Neural cell (in vitro differentiated cells): ENCODE measurements at regions not wholly inside any gene's neighbourhood (a gene's known extent, or its start where the extent isn't known, plus 50 kb on each side); places are given as distances from the start of the nearest gene placed in this dataset.

ENCODE experiments used
- H2AFZ ChIP-seq: fragments of 200-600, 300-800 bp; sonication (generic), shearing (Covaris generic); 2 replicates; pipeline ENCODE4 v1.6.0; 2014; ENCODE audit warnings: low read depth, mild to moderate bottlenecking, antibody characterized with exemption, low read length, moderate library complexity
- H3F3A ChIP-seq: fragments of 200-600 bp; shearing (Covaris generic); 2 replicates; pipeline ENCODE4 v1.6.1; 2016; ENCODE audit warnings: mild to moderate bottlenecking, moderate library complexity, mixed read lengths, antibody characterized with exemption, low read length; ENCODE audit not compliant: insufficient read depth, poor library complexity, severe bottlenecking
- H3K27ac ChIP-seq: fragments of 200-600, 300-800 bp; sonication (generic), shearing (Covaris generic); 2 replicates; pipeline ENCODE4 v1.5.1; 2014; ENCODE audit warnings: mild to moderate bottlenecking, low read length, moderate library complexity
- H3K27me3 ChIP-seq: fragments of 300-800, 200-600 bp; sonication (generic), shearing (Covaris generic); 2 replicates; pipeline ENCODE4 v1.6.0; 2014; ENCODE audit warnings: mild to moderate bottlenecking, low read depth, low read length, moderate library complexity; ENCODE audit not compliant: insufficient read depth
- H3K36me3 ChIP-seq: fragments of 300-800, 200-600 bp; sonication (generic), shearing (Covaris generic); 2 replicates; pipeline ENCODE4 v1.5.1; 2014; ENCODE audit warnings: mild to moderate bottlenecking, antibody characterized with exemption, low read length, moderate library complexity; ENCODE audit not compliant: insufficient read depth
- H3K4me2 ChIP-seq: fragments of 300-800, 200-600 bp; sonication (generic), shearing (Covaris generic); 2 replicates; pipeline ENCODE4 v1.6.0; 2014; ENCODE audit warnings: mild to moderate bottlenecking, low read length
- H3K4me3 ChIP-seq: fragments of 300-800, 200-600 bp; sonication (generic), shearing (Covaris generic); 2 replicates; pipeline ENCODE4 v1.5.1; 2014; ENCODE audit warnings: mild to moderate bottlenecking, low read length, moderate library complexity
- H3K79me2 ChIP-seq: fragments of 200-600 bp; shearing (Covaris generic); replicated peaks from 2 replicates; pipeline ENCODE4 v1.6.0; 2014; ENCODE audit warnings: mild to moderate bottlenecking, low read length, moderate library complexity; ENCODE audit not compliant: insufficient read depth
- H3K9ac ChIP-seq: fragments of 300-800, 200-600 bp; sonication (generic), shearing (Covaris generic); 2 replicates; pipeline ENCODE4 v1.6.1; 2016; ENCODE audit warnings: mild to moderate bottlenecking, low read length, mixed read lengths
- H3K9me2 ChIP-seq: fragments of 200-600 bp; shearing (Covaris generic); 2 replicates; pipeline ENCODE4 v1.6.1; 2016; ENCODE audit warnings: mild to moderate bottlenecking, low read length, mixed read lengths; ENCODE audit not compliant: insufficient read depth
- H3K9me3 ChIP-seq: fragments of 200-600, 300-800 bp; sonication (generic), shearing (Covaris generic); 2 replicates; pipeline ENCODE4 v1.6.1; 2016; ENCODE audit warnings: mild to moderate bottlenecking, mixed run types, low read length, moderate library complexity, mixed read lengths
- H4K20me1 ChIP-seq: fragments of 200-600 bp; shearing (Covaris generic); 2 replicates; pipeline ENCODE4 v1.6.1; 2016; ENCODE audit warnings: mild to moderate bottlenecking, mixed run types; ENCODE audit not compliant: insufficient read depth
- CTCF ChIP-seq: fragments of 450-650 bp; IDR thresholded peaks from 2 replicates; pipeline ENCODE4 v1.5.1; 2014; ENCODE audit warnings: antibody characterized with exemption, mild to moderate bottlenecking, moderate library complexity; ENCODE audit not compliant: poor library complexity, severe bottlenecking
- EP300 ChIP-seq: fragments of 450-650 bp; conservative IDR thresholded peaks from 2 replicates; pipeline ENCODE4 v1.6.1; 2014; ENCODE audit warnings: antibody characterized with exemption, mild to moderate bottlenecking, moderate library complexity; ENCODE audit not compliant: poor library complexity, severe bottlenecking
- EZH2 ChIP-seq: fragments of 200-600, 300-800 bp; shearing (Covaris generic), sonication (generic); IDR thresholded peaks from 2 replicates; pipeline ENCODE4 v1.6.1; 2014; ENCODE audit warnings: antibody characterized with exemption, low read length, borderline replicate concordance, mild to moderate bottlenecking; ENCODE audit not compliant: insufficient read depth, poor library complexity, severe bottlenecking
- MXI1 ChIP-seq: fragments of 450-650 bp; conservative IDR thresholded peaks from 2 replicates; pipeline ENCODE4 v1.6.1; 2014; ENCODE audit warnings: antibody characterized with exemption, mild to moderate bottlenecking; ENCODE audit not compliant: poor library complexity, severe bottlenecking
- POLR2AphosphoS5 ChIP-seq: IDR thresholded peaks from 2 replicates; pipeline ENCODE4 v1.6.1; 2012
- RAD21 ChIP-seq: fragments of 450-650 bp; conservative IDR thresholded peaks from 2 replicates; pipeline ENCODE4 v1.6.1; 2014; ENCODE audit warnings: antibody characterized with exemption, mild to moderate bottlenecking, moderate library complexity
- REST ChIP-seq: IDR thresholded peaks from 2 replicates; pipeline ENCODE4 v1.6.1; 2012; ENCODE audit warnings: borderline replicate concordance
- SMC3 ChIP-seq: fragments of 450-650 bp; conservative IDR thresholded peaks from 2 replicates; pipeline ENCODE4 v1.6.1; 2014; ENCODE audit warnings: antibody characterized with exemption, mild to moderate bottlenecking, moderate library complexity; ENCODE audit not compliant: poor library complexity
- TAF1 ChIP-seq: IDR thresholded peaks from 2 replicates; pipeline ENCODE4 v1.6.1; 2012; ENCODE audit warnings: low read depth

- H3K9me3 ChIP-seq, result no peaks in the 10 kb centered on the region
- TF ChIP-seq RAD21, result no peak
- no peak for TF ChIP-seq EP300
- TF ChIP-seq CTCF, result no peak
- no peak for TF ChIP-seq REST
- no peak for TF ChIP-seq TAF1
- TF ChIP-seq EZH2, result no peak
- TF ChIP-seq SMC3, result no peak
- TF ChIP-seq MXI1, result no peak
- TF ChIP-seq POLR2AphosphoS5, result no peak
- no peak overlapping the region for H3K27ac ChIP-seq
- no peak overlapping the region for H2AFZ ChIP-seq
- no peaks in the 10 kb centered on the region for H3K9me2 ChIP-seq
- H3K4me3 ChIP-seq, result no peak overlapping the region
- no peaks in the 10 kb centered on the region for H3K36me3 ChIP-seq
- no peaks in the 10 kb centered on the region for H3K79me2 ChIP-seq
- H3K4me2 ChIP-seq, result no peak overlapping the region
- H3K27me3 ChIP-seq, result no peaks in the 10 kb centered on the region
- no peaks in the 10 kb centered on the region for H4K20me1 ChIP-seq
- no peaks in the 10 kb centered on the region for H3F3A ChIP-seq
- no peak overlapping the region for H3K9ac ChIP-seq
These were observed 226.1 kb downstream of the QDPR start for GRCh38 chr4:17285747-17286146.

DNA sequence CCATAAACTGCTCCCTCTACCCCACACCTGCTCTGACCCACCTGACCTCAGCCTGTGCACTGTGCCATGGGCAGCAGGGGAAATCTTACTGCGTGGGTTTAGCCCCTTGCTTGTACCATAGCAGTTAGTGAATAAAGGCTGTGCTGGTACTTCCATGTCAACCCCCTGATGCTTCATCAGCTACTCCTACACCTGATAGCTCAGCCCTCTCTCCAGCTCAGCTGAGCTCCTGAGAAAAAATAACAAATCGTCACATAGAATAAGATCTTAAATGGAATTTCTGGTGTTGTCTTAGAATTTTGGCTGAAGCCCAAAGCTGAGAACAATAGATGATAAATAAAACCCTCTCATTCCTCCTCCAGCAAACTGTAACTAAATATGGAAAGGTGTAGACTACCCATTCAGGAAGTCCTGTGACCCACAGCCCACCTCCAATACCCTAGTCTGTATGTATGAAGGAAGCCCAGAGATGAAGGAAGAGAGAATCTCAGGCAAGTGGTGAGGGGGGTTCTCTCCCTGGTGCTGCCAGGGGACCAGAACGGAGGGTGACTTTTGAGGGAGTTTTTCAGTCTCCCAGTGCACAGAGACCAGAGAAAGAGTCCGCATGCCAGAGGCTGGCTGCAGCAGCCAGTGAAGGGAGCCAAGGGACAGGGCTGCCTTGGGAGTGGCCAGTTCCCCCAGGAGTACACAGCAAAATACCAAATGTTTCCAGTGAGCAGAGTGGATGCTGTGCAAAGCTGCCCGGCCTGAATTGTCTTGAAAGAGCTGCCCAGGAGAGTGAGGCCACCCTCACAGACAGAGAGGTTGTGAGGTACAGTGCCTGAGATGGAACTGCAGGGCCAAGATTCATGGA lies 227.3 kb downstream of the QDPR start:
- no peak for TF ChIP-seq EZH2
- Histone ChIP-seq H4K20me1 (no peaks in the 10 kb centered on the region), H3K36me3 (no peaks in the 10 kb centered on the region), H2AFZ (no peak overlapping the region), H3K4me2 (no peak overlapping the region), H3F3A (no peaks in the 10 kb centered on the region), H3K9me2 (no peaks in the 10 kb centered on the region), H3K27me3 (no peaks in the 10 kb centered on the region), H3K27ac (no peak overlapping the region), H3K9me3 (no peaks in the 10 kb centered on the region), H3K4me3 (no peak overlapping the region), H3K9ac (no peak overlapping the region), H3K79me2 (no peaks in the 10 kb centered on the region)
